Stimulated activated CD8-positive, alpha-beta memory T cell treated with anti-CD3 and anti-CD28 coated beads, Interleukin-2, amount 100 ng/mL, for 1 hour (primary cell): ENCODE measurements at regions not wholly inside any gene's neighbourhood (a gene's known extent, or its start where the extent isn't known, plus 50 kb on each side); places are given as distances from the start of the nearest gene placed in this dataset.
"Not testable (repeated sequence)": the region's sequence is repeated elsewhere in the genome, so short reads cannot be mapped to it uniquely, and the experiment has no call there.

Experiments used
- DNase-seq, 2 donors: peaks; one replicate each; pipeline ENCODE4 v3.0.0-alpha.2; 2020; ENCODE audit warnings: low read depth in 2 of 2

DNA sequence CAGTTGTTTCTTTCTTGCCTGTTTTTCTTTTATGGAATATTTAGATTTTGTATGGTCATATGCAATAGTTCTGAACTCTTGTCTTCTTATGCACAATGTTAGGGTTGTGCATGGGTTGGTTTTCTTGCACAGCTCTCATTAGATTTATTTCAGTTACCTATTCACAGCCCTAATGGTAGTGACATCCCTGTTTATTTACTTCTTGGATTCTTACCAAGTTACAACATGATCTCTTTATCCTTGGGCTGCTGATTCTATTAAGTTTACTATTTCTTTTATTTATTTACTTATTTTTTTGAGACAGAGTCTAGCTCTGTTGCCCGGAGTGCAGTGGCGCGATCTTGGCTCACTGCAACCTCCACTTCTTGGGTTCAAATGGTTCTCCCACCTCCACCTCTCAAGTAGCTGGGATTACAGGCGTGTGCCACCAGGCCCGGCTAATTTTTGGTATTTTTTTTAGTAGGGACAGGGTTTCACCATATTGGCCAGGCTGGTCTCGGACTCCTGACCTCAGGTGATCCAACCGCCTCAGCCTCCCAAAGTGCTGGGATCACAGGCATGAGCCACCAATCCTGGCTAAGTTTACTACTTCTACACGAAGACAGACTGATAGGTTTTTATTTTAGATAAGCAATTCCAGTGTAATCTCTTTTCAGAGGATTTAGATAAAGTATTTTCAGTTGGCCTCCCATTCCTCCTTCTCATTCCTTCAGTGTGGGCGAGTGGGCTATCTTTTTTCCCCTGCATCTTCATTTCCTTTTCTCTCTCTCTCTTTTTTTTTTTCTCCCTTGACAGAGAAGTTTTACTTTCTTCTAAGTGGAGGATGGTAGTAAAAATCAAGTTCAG lies 395.1 kb upstream of the RGS6 start:
- DNase-seq: no peak

GRCh38 chr14:71538288-71538687 lies 393.9 kb upstream of the RGS6 start:
- no peak for DNase-seq

DNA sequence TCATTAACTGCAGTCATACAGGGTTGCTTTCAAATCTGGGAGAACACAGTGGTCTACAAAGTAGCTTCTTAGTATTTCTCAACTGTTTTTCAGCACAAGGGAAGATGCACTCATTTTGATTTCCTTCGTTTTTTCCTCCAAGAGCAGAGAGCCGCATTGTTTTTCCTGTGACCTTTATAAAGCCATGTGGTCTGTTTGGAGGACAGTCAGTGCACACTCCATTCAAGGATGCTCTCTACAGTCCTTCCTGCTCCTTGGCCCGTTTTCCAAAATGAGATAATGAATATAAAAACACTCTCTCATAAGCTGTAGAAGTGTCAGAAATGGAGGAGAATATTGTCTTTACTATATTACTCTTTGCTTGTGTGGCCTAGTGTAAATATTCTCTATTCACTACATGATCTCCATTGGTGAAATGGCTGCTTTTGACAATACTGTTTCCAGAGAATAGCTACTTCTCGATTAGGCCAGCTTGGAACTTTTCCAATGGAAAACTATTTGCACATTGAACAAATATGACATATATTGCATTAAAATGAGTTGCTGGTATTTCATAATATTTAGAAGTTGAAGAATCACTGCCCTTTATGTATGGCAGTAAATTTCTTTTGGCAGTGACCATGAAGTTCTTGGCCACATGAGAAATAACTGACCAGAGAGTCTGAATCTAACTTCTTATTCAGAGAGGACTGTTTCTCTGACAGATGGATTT lies 393.1 kb upstream of the RGS6 start:
- no peak for DNase-seq

DNA sequence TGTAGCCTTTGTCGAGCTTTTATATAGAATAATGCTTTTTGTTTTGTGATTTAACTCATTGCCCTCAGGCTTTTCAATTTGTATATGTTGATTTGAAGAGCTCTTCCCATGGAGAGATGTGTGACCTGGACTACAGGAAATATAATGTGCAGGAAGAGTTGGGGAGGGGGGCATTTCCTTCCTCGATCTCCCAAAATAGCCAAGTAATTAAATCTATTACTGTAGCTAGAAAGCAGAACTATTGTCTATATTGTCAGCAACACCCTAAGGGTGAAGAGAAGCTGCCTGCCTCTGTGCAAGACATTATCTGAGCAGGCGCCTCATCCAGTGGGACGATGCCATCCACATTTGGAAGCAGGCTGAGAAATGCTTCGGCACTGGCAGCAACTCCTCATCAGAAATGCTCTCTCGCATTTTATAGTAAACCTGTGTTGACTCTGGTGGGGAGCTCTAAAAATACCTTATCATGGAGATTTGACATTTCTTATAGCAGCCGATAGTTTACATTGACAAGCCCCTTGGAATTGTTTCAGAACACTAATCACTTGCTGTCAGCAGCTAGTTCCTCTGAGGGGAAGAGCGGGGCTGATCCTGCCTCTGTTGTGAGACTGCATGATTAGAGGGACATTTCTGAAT lies 392.5 kb upstream of the RGS6 start:
- no peak for DNase-seq

GRCh38 chr14:71541271-71541670 lies 391.0 kb upstream of the RGS6 start:
- DNase-seq: no peak

GRCh38 chr14:71541973-71542690 lies 390.1 kb upstream of the RGS6 start:
- DNase-seq: no peak

- no peak for DNase-seq
Observed at GRCh38 chr14:71549421-71550050, 382.7 kb upstream of the RGS6 start.

DNA sequence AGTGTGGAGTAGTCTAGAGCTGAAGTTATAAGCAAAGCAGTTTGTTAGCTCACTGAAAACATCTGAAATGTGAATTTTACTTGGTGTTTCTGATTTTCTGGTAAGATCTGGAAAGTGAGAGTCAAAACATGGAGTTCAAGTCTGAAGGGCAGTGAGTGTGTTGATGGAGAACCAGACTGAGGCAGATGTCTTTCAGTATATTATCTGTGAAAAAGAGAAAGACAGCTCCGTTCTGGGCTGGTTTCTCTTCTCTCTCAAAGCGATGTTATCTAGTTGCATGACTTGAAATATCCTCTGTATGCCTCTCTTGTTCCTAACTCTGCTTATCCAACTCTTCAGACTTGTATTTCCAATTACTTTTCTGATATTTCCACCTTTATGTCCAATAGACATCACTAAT lies 381.9 kb upstream of the RGS6 start:
- no peak for DNase-seq

GRCh38 chr14:71551291-71551950 lies 380.8 kb upstream of the RGS6 start:
- no peak for DNase-seq

- no peak for DNase-seq
Observed at GRCh38 chr14:71552809-71553208, 379.4 kb upstream of the RGS6 start.

- DNase-seq: no peak
Observed at GRCh38 chr14:71553779-71554178, 378.4 kb upstream of the RGS6 start.

GRCh38 chr14:71554323-71554722 lies 377.9 kb upstream of the RGS6 start:
- DNase-seq: no peak

DNA sequence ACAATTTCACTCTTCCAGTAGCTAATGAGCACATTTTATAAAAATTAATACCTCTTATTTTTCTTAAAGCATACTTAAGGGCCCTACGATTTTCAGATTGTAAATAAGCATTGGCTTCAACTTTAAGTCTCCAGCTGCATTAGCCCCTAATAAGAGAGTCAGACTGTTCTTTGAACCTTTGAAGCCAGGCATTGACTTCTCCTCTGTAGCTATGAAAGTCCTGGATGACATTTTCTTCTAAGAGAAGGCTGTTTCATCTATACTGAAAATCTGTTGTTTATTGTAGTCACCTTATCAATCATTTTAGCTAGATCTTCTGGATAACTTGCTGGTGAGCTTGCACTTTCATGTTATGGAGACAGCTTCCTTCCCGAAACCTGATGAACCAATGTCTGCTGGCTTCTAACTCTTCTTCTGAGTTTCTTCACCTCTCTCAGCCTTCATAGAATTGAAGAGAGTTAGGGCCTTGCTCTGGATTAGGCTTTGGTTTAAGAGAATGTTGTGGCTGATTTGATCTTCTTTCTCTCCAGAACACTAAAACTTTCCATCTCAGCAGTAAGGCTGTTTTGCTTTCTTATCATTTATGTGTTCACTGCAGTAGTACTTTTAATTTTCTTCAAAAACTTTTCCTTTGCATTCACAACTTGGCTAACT lies 377.1 kb upstream of the RGS6 start:
- DNase-seq: no peak

- DNase-seq: peak; percentile 10 to 16
Observed at GRCh38 chr14:71555654-71556559, 376.3 kb upstream of the RGS6 start.

DNA sequence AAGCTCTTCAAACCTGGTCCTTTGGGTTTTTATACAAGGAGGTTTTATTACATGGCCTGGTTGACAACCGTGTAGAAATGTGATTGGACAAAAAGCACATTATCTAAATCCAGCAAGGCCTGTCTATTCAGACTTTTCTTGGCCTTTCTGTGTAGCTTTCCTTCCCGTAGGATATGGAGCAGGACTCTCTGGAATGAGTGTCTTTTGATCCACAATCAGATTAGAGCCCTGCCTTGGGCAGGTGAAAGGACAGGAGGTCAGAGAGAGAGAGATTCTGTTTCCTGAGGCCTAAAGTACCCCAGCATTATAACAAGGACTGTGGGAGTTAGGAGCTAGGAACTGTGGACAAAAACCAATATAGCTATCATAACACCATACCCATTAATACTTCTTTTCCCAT lies 375.5 kb upstream of the RGS6 start:
- DNase-seq: no peak

DNA sequence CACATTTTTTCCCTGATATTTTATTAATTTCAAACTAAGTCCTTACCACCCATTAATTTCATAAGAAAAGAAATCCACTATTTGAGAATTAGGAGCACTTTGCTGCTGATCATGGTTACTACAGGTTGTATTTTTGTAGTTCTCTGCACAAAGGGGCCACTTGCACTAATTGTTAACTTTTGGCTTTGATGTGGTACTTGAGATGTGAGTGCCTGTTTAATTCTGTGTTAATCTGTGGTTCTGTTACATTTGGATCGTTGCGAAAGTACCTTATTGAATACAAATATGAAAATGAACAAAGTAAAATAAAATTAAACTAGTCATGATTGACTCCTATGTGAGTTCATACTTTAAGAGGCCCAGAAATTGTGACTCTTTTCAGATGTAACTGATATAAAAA lies 374.9 kb upstream of the RGS6 start:
- no peak for DNase-seq

GRCh38 chr14:71558943-71559342 lies 373.3 kb upstream of the RGS6 start:
- not testable (repeated sequence) for DNase-seq

DNA sequence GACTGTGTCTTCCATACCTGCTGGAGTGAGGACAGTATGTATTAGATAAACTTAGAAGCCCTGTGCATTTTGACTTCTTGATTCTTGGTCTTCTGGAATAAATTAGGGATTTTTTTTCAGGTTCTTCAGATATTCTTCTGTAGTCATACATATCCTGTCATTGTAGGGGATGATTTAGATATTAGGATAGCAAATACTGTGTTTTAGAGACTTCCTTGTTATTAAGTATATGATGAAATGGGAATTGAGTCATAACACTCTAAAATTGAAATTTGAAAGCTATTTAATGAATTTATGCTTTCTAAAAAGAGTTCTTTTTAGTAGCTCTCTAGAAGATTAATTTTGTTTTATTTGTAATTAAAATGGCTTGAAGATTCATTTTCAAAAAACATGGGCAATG lies 371.5 kb upstream of the RGS6 start:
- DNase-seq: no peak

DNA sequence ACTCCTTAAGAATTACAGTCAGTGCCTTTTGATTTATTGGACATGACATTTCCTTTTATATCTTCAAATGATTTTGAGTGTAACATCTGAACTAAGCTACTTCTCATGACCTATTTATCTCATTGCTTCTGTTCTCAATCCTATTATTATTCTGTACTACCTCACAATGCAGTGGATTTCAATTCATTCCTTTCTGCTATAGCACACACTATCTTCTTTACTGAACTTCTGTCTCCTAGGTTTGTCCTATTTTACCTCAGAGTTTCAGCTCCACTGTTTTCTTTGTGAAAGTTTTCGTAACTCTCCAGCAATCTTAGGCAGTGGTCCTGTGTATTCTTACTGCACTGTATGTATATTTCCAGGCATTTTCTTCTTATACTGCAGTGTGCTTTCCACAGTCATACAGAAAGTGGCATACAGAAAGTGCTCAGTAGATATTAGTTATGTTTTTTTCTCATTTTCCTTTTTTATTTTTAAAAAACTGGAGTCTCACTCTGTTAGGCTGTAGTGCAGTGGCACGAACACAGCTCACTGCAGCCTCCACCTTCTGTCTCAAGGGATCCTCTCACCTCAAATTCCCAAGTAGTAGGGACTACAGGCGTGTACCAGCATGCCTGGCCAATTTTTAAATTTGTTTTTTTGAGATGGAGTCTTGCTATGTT lies 368.6 kb upstream of the RGS6 start:
- DNase-seq: no peak
